HG03097 (cell line): ENCODE measurements at regions not wholly inside any gene's neighbourhood (a gene's known extent, or its start where the extent isn't known, plus 50 kb on each side); places are given as distances from the start of the nearest gene placed in this dataset.
A peak's percentile ranks its signal among the peaks of the same experiment; 100 is the strongest.
"Not testable (repeated sequence)": the region's sequence is repeated elsewhere in the genome, so short reads cannot be mapped to it uniquely, and the experiment has no call there.

Experiments used
- ATAC-seq: cut with Tn5 transposase; IDR thresholded peaks from one replicate; pipeline ENCODE4 v1.9.1; 2021; ENCODE audit not compliant: unreplicated experiment, low FRiP score

- no peak for ATAC-seq
These were observed 77.4 kb downstream of the MS4A13 start for GRCh38 chr11:60592601-60593000.

- ATAC-seq = no peak
These were observed 79.9 kb downstream of the MS4A13 start for GRCh38 chr11:60594998-60595642.

GRCh38 chr11:60607483-60607882, 91.9 kb upstream of the MS4A8 start:
- no peak for ATAC-seq

GRCh38 chr11:60609632-60610031, 89.8 kb upstream of the MS4A8 start:
- no peak for ATAC-seq

- no peak for ATAC-seq
These were observed 88.7 kb upstream of the MS4A8 start for GRCh38 chr11:60610702-60611101.

GRCh38 chr11:60615497-60615896, 83.9 kb upstream of the MS4A8 start:
- no peak for ATAC-seq

- ATAC-seq = not testable (repeated sequence)
These were observed 77.5 kb upstream of the MS4A8 start for GRCh38 chr11:60621940-60622339.

GRCh38 chr11:60622776-60623175, 76.6 kb upstream of the MS4A8 start:
- ATAC-seq = not testable (repeated sequence)

- no peak for ATAC-seq
These were observed 74.2 kb upstream of the MS4A8 start for GRCh38 chr11:60625262-60625661.

GRCh38 chr11:60629399-60629798, 70.0 kb upstream of the MS4A8 start:
- no peak for ATAC-seq

- no peak for ATAC-seq
These were observed 67.5 kb upstream of the MS4A8 start for GRCh38 chr11:60631944-60632343.

GRCh38 chr11:60633645-60634044, 65.8 kb upstream of the MS4A8 start:
- ATAC-seq = peak; percentile 58

GRCh38 chr11:60634126-60634525, 65.3 kb upstream of the MS4A8 start:
- ATAC-seq = peak; percentile 12

GRCh38 chr11:60641940-60642339, 57.5 kb upstream of the MS4A8 start:
- ATAC-seq = no peak

- no peak for ATAC-seq
These were observed 52.3 kb upstream of the MS4A8 start for GRCh38 chr11:60647087-60647486.
